ENCODE measurements at regions not wholly inside any gene's neighbourhood (a gene's known extent, or its start where the extent isn't known, plus 50 kb on each side); places are given as distances from the start of the nearest gene placed in this dataset.

DNA sequence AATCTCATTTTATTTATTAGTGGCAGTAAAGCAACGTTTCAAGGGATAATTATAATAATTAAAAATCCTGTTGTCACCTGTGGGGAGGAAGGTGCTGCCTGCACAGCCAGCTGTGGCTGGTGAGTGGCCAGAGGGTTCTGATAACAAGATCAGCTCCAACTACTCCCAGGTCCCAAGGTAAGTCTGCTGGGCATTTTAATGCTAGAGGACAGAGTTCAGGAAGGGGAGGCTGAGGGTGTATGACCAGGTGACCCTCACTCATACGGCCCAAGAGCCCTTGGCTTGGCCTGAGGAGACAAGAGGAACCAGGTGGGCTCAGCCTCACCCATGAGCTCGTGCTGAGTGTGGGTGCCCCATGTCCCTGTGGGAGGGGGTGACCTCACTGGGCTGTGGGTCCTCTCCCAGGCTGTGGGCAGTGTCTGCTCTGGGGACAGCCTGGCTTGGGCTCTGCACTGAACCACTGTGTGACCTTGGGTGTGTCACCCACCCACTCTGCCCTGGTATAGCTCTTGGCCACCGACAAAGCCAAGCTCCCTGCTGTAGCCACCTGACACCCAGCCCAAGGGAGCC, 223.8 kb downstream of the PTPRU start:
- DNase-seq (ENCODE audit: low read depth, low spot score) (no peak), FAIRE-seq (no peak), ATAC-seq (no peak)
- H3K9me3 ChIP-seq (replicated peaks; ENCODE audit: control insufficient read depth, insufficient read depth, low read length), result no peaks in the 10 kb centered on the region; the same call in 2 of the 3 replicates
- H3K79me2 ChIP-seq (ENCODE audit: control insufficient read depth, insufficient read depth, low read length), result no peaks in the 10 kb centered on the region
- TF ChIP-seq ZNF622 (IDR thresholded peaks at IDR 0.05) (no peak), SRF (IDR thresholded peaks at IDR 0.05; ENCODE audit: low read depth in 2 of 2, low read length in 2 of 2) (no peak), IRF4 (IDR thresholded peaks at IDR 0.05; ENCODE audit: low read depth, low read length) (no peak), RCOR1 (conservative IDR thresholded peaks at IDR 0.05; ENCODE audit: low read depth, low read length) (no peak), TAF1 (IDR thresholded peaks at IDR 0.05; ENCODE audit: borderline replicate concordance, low read depth, low read length) (no peak), POLR2A (IDR thresholded peaks at IDR 0.05; ENCODE audit: low read depth, low read length) (no peak), PAX5 (IDR thresholded peaks at IDR 0.05; ENCODE audit: borderline replicate concordance, low read depth, low read length) (no peak), KAT2A (conservative IDR thresholded peaks at IDR 0.05; ENCODE audit: control insufficient read depth, low read depth, low read length) (no peak)
- TF ChIP-seq, protein P1, sequence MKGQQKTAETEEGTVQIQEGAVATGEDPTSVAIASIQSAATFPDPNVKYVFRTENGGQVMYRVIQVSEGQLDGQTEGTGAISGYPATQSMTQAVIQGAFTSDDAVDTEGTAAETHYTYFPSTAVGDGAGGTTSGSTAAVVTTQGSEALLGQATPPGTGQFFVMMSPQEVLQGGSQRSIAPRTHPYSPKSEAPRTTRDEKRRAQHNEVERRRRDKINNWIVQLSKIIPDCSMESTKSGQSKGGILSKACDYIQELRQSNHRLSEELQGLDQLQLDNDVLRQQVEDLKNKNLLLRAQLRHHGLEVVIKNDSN (IDR thresholded peaks at IDR 0.05; ENCODE audit: borderline replicate concordance, extremely low read length, insufficient read depth, low read depth, low read length), result no peak
- no peaks in the 10 kb centered on the region for H4K20me1 ChIP-seq (ENCODE audit: control insufficient read depth, insufficient read depth)
- POLR2A ChIA-PET, result no interaction called here
- no peaks in the 10 kb centered on the region; a peak in 2 of 4 replicates for H3K27me3 ChIP-seq (replicated peaks in 1 of 2; ENCODE audit: control insufficient read depth in 2 of 2, insufficient read depth in 2 of 2, low read length in 1 of 2)
- no peak overlapping the region for H3K4me3 ChIP-seq
- no peak overlapping the region for H3K9ac ChIP-seq (ENCODE audit: control insufficient read depth, insufficient read depth, low read length)
- H2AFZ ChIP-seq (ENCODE audit: control insufficient read depth, low read depth, low read length), result no peak overlapping the region
- H3K4me2 ChIP-seq (ENCODE audit: control insufficient read depth, insufficient read depth), result no peak overlapping the region
- in situ Hi-C loops (cut with MboI), result no loop called here
- no TSS peak for BruUV-seq (replicated peaks)
- RAD21 ChIA-PET (ENCODE audit: unreplicated experiment), result no interaction called here
- H3K36me3 ChIP-seq (ENCODE audit: control insufficient read depth in 2 of 2, insufficient read depth in 2 of 2, low read length in 1 of 2), result no peaks in the 10 kb centered on the region
- SMC1A ChIA-PET (ENCODE audit: uncharacterized antibody, unreplicated experiment), result no interaction called here
- H3K4me1 ChIP-seq (ENCODE audit: control insufficient read depth, insufficient read depth, low read length), result no peaks in the 10 kb centered on the region
- H3K27ac ChIP-seq (ENCODE audit: control insufficient read depth, insufficient read depth), result no peak overlapping the region
- CTCF ChIA-PET, result no interaction called here
- WGBS (ENCODE audit: insufficient coverage, insufficient replicate concordance, low lambda C conversion rate, missing lambda C conversion rate), result 0% methylated on average over 4 of the region's 4 CpGs
- intact Hi-C loops (cut with micrococcal nuclease; ENCODE audit: unreplicated experiment), result no loop called here

DNA sequence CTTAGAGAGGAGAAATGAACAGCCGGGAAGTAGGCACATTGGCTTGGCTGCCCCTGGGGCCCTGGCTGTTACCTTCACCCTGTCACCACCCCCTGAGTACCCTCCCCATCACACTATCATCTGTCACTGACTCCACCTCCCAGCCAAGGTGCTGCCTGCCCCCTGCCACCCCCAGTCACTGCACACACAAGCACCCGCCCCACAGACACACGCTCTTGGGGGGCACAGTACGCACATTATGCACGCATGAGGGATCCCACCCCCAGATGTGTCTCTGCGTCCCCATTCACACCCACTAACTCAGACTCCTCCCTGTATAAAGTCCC, 223.3 kb downstream of the PTPRU start:
- in situ Hi-C loops (cut with MboI), result no loop called here
- H3K36me3 ChIP-seq (ENCODE audit: control insufficient read depth in 2 of 2, insufficient read depth in 2 of 2, low read length in 1 of 2), result no peaks in the 10 kb centered on the region
- H3K9ac ChIP-seq (ENCODE audit: control insufficient read depth, insufficient read depth, low read length), result no peak overlapping the region
- no peak overlapping the region for H3K4me3 ChIP-seq
- H3K27me3 ChIP-seq (replicated peaks in 1 of 2; ENCODE audit: control insufficient read depth in 2 of 2, insufficient read depth in 2 of 2, low read length in 1 of 2), result no peaks in the 10 kb centered on the region; a peak in 2 of 4 replicates
- no TSS peak for BruUV-seq (replicated peaks)
- H3K4me1 ChIP-seq (ENCODE audit: control insufficient read depth, insufficient read depth, low read length), result no peaks in the 10 kb centered on the region
- H4K20me1 ChIP-seq (ENCODE audit: control insufficient read depth, insufficient read depth), result no peaks in the 10 kb centered on the region
- no peaks in the 10 kb centered on the region; the same call in 2 of the 3 replicates for H3K9me3 ChIP-seq (replicated peaks; ENCODE audit: control insufficient read depth, insufficient read depth, low read length)
- no peak for DNase-seq (ENCODE audit: low read depth, low spot score)
- ChIA-PET RAD21 (ENCODE audit: unreplicated experiment) (no interaction called here), CTCF (no interaction called here), POLR2A (no interaction called here), SMC1A (ENCODE audit: uncharacterized antibody, unreplicated experiment) (no interaction called here)
- ATAC-seq, result no peak
- no peak overlapping the region for H2AFZ ChIP-seq (ENCODE audit: control insufficient read depth, low read depth, low read length)
- H3K4me2 ChIP-seq (ENCODE audit: control insufficient read depth, insufficient read depth), result no peak overlapping the region
- no peak for FAIRE-seq
- H3K27ac ChIP-seq (ENCODE audit: control insufficient read depth, insufficient read depth), result no peak overlapping the region
- 34% methylated on average over 6 of the region's 6 CpGs for WGBS (ENCODE audit: insufficient coverage, insufficient replicate concordance, low lambda C conversion rate, missing lambda C conversion rate)
- intact Hi-C loops (cut with micrococcal nuclease; ENCODE audit: unreplicated experiment), result no loop called here
- no peaks in the 10 kb centered on the region for H3K79me2 ChIP-seq (ENCODE audit: control insufficient read depth, insufficient read depth, low read length)
- TF ChIP-seq, protein P2, sequence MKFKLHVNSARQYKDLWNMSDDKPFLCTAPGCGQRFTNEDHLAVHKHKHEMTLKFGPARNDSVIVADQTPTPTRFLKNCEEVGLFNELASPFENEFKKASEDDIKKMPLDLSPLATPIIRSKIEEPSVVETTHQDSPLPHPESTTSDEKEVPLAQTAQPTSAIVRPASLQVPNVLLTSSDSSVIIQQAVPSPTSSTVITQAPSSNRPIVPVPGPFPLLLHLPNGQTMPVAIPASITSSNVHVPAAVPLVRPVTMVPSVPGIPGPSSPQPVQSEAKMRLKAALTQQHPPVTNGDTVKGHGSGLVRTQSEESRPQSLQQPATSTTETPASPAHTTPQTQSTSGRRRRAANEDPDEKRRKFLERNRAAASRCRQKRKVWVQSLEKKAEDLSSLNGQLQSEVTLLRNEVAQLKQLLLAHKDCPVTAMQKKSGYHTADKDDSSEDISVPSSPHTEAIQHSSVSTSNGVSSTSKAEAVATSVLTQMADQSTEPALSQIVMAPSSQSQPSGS (IDR thresholded peaks at IDR 0.05; ENCODE audit: low read length), result no peak
- TF ChIP-seq NRF1 (conservative IDR thresholded peaks at IDR 0.05; ENCODE audit: low read depth, low read length) (no peak), ZBED1 (IDR thresholded peaks at IDR 0.05; ENCODE audit: borderline replicate concordance) (no peak), NR2C2 (IDR thresholded peaks at IDR 0.05; ENCODE audit: borderline replicate concordance, control insufficient read depth, insufficient read length, low read depth) (no peak), CHD2 (IDR thresholded peaks at IDR 0.05; ENCODE audit: borderline replicate concordance, low read depth, low read length) (no peak), IKZF2 (IDR thresholded peaks at IDR 0.05) (no peak), NR2F1 (conservative IDR thresholded peaks at IDR 0.05) (no peak), PML (IDR thresholded peaks at IDR 0.05; ENCODE audit: low read length) (no peak)
